MM.1S (cell line): ENCODE measurements at regions not wholly inside any gene's neighbourhood (a gene's known extent, or its start where the extent isn't known, plus 50 kb on each side); places are given as distances from the start of the nearest gene placed in this dataset.

Experiments
- EZH2phosphoT487 ChIP-seq: fragments of 300-600 bp; sonication (generic); IDR thresholded peaks from 2 replicates; pipeline ENCODE4 v1.6.1; 2018; ENCODE audit warnings: antibody characterized with exemption, low read length
- TF ChIP-seq, protein P1 (sequence below): fragments of 300-600 bp; sonication (generic); IDR thresholded peaks from 2 replicates; pipeline ENCODE4 v1.5.1; 2016; ENCODE audit warnings: antibody characterized with exemption, low read length, mixed read lengths

DNA sequence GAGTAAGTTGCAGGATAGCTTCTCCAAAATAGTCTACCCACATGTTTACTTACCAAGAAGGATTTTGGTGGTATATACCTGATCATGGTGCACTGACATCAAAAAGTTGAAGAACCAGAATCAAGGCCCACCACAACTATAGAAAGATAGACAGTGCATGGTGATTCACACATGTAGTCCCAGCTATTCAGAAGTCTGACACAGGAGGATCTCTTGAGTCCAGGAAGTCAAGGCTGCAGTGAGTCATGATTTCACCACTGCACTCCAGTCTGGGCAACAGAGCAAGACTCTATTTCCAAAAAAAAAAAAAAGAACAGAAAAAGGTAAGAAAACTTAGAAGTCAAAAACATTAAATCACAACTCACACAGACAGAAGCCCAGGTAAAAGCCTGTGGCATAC, 422.2 kb upstream of the FOXG1 start:
- TF ChIP-seq, protein P1, sequence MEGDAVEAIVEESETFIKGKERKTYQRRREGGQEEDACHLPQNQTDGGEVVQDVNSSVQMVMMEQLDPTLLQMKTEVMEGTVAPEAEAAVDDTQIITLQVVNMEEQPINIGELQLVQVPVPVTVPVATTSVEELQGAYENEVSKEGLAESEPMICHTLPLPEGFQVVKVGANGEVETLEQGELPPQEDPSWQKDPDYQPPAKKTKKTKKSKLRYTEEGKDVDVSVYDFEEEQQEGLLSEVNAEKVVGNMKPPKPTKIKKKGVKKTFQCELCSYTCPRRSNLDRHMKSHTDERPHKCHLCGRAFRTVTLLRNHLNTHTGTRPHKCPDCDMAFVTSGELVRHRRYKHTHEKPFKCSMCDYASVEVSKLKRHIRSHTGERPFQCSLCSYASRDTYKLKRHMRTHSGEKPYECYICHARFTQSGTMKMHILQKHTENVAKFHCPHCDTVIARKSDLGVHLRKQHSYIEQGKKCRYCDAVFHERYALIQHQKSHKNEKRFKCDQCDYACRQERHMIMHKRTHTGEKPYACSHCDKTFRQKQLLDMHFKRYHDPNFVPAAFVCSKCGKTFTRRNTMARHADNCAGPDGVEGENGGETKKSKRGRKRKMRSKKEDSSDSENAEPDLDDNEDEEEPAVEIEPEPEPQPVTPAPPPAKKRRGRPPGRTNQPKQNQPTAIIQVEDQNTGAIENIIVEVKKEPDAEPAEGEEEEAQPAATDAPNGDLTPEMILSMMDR: no peak
- TF ChIP-seq EZH2phosphoT487: no peak
